DMS53 treated with DMSO at 0.1 percent for 48 hours (cell line): ENCODE measurements at regions not wholly inside any gene's neighbourhood (a gene's known extent, or its start where the extent isn't known, plus 50 kb on each side); places are given as distances from the start of the nearest gene placed in this dataset.

ENCODE experiments used
- DNase-seq: peaks from one replicate; lab custom pipeline; 2025; ENCODE audit not compliant: unreplicated experiment; lab: John Stamatoyannopoulos, UW

DNA sequence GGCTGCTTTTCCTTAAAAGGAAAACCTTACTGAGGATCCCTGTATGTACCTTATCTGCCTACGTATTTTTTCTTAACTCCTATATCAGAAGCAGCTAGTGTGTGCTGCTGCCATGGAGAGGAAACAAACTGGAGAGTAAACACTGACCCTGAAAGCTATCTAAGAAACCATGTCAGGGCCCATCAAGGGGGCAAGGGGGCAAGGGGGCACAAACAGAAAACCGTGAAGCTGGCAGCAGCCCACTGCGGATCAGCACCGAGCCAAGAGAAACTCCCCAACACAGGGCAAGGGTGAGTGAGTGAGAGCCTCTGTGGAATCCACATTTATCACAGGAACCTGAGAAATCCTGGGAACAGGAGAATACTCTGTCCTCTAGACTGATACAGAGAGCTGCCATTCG, 1204.2 kb downstream of the PCDH18 start:
- no peak for DNase-seq

DNA sequence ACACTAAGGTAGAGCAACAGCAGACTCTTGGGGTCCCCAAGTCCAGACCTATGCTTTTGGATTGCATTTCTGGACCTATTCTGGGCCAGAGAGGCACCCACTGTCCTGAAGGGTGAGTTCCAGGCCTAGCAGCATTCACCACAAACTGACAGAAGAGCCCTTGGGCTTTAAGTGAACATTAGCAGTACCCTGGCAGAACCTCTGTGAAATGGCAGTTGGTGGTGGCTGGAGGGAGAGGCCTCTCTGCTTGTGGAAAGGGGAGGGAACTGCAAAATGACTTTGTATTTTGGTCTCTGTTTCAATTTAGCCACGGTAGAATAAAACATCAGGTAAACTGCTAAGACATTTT, 1211.9 kb downstream of the PCDH18 start:
- DNase-seq, result no peak

- no peak for DNase-seq
These were observed 1212.4 kb downstream of the PCDH18 start for GRCh38 chr4:136319789-136320464.

GRCh38 chr4:136316961-136317360, 1215.3 kb downstream of the PCDH18 start:
- no peak for DNase-seq

DNA sequence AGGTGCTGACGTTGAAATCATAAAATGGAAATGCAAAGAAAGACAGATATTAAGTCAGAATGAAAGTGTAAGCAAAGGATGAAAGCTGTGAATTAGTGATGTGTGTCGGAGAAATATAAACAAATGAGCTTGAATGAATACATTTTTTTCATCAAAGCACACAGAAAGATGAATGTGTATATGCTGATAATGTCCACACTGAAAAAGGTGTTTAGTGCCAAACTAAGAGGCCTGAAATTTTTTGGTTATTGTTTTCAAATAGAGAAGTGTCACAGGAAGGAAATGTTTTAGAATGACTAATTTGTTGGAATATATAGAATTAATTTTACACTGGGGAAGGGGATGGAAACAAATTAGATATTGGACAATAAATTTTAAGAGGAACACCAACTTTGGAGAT, 1217.6 kb downstream of the PCDH18 start:
- no peak for DNase-seq

- DNase-seq, result no peak
These were observed 1220.5 kb downstream of the PCDH18 start for GRCh38 chr4:136311774-136312173.

DNA sequence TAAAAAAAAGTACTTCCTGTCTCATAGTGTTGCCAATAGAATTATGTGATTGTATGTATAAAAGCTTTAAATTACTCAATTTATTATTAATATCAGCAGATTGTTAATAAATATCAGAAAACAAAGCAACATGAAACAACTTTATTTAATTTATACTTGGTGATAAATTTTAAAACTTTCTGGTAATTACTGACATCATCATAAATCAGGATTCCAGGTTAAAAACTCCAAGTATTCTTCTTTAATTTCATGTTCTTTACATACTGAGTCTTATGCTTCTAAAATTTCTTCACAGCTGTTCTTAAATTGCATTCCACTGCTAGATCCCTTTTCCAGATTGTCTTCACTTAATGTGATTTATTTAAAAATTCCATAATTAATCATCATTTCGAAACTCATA, 1224.5 kb downstream of the PCDH18 start:
- DNase-seq, result no peak

DNA sequence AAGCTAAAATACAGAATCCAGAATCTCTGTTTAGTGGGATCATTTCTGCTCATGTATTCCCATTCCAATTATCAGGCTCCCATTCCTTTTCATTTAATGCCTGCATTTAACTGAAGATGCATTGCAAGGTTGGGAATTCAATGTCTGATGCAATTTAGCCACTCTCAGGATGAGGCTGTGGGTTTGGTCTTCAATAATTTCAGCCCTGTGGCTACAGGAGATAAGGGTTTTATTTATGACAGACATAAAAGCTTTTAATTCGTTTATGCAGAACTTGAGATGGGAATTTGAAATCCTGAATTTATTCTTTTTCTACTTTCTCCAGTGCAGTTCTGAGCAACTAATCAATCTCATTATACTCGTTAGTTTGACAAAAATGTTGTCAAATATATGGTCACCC, 1225.9 kb downstream of the PCDH18 start:
- DNase-seq, result no peak

DNA sequence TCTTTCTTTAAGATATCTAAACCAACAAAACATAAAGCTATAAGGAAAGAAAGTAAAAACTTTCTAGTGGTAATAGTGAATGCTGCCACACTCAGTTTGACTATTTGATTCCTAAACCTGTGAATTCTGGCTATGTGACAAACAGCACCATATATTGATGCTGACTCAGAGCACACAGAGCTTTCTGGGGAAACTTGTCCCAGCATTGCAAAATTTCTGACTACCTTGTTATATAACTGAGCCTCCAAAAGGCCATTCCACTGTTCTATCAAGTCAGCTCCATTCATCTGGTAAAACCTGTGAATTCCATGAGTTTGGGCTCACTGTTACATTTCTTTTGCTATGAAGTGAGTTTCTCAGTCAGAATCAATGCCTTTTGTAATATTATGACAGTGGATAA, 1229.7 kb downstream of the PCDH18 start:
- no peak for DNase-seq

DNA sequence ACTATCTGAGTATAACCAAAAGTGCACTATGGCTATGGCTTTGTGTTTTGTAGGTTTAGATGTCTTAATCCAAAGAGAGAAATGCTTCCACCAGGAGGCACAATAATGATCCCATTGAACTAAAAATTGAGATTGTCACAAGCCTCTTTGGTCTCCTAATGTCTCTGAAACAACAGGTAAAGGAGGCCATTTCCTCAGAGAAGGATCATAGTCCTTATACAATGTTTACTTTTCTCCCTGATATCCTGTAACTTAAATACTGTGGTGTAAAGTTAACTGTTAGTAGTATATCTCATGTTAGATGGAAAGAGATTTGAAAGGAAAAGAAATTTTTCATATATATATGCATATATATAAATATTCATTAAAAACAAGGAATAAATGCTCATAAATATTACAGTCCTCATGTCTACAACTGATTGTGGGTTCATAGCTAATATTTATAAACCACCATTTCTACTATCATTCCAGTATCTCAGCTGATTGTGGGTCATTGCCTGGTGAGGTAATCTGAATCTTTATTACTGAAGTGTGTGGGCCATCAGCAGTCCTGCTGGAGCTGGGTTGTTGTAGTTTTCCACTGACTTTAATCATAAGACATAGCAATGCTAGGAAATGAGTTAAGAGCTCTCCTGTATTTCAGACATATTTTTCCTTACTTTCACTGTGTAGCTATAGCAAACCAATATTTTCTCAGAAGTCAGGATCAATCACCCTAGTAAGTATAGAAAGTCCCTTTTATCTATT, 1230.4 kb downstream of the PCDH18 start:
- DNase-seq, result no peak

- DNase-seq, result no peak
These were observed 1248.3 kb downstream of the PCDH18 start for GRCh38 chr4:136283977-136284376.

- DNase-seq, result no peak
These were observed 1250.4 kb downstream of the PCDH18 start for GRCh38 chr4:136281889-136282288.

DNA sequence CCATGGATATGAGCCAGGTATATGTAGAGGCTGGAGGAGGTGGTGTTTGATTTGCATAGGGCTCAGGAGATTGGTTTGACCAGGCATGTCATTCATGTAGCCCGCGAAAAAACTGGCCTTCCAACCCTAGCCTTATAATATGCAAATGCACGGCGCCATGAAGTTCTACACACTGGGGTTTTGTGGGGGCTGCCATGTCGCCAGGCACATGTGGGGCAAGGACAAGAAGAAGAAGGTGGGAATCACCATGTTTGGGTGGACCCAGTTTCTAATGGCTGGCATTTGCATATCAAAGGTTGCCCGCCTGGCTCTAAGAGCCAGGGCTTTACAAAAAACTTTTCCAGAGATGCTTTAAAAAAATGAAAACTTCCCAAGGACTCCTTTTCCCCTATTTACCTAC, 1251.0 kb downstream of the PCDH18 start:
- no peak for DNase-seq

GRCh38 chr4:136277741-136278140, 1254.6 kb downstream of the PCDH18 start:
- DNase-seq, result no peak

GRCh38 chr4:136246876-136247275, 1285.4 kb downstream of the PCDH18 start:
- peak; percentile 72 for DNase-seq

DNA sequence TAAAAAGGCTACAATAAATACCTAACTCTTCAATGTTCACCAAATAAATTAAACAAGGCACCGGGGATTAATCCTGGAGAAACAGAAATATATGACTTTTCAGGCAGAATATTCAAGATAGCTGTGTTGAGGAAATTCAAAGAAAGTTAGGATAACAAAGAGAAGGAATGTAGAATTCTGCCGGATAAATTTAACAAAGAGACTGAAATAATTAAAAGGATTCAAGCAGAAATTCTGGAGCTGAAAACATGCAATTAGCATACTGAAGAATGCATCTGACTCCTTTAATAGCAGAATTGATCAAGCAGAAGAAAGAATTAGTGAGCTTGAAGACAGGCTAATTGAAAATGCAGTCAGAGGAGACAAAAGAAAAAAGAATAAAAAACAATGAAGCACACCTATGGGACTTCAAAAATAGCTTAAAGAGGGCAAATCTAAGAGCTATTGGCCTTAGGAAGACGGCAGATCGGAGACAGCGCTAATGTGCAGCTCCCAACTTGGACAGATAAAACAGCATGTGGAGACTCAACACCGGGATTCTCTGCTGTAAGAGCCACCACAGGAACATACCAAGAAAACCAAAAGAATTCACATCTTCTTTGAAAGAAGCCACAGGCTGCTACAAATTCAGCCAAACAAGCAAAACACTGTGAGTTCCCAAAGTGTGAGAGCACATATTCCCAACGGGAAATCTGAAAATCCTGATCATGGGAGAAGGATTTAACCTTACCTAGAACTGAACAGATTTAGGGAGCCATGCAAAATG, 1290.9 kb downstream of the PCDH18 start:
- no peak for DNase-seq

DNA sequence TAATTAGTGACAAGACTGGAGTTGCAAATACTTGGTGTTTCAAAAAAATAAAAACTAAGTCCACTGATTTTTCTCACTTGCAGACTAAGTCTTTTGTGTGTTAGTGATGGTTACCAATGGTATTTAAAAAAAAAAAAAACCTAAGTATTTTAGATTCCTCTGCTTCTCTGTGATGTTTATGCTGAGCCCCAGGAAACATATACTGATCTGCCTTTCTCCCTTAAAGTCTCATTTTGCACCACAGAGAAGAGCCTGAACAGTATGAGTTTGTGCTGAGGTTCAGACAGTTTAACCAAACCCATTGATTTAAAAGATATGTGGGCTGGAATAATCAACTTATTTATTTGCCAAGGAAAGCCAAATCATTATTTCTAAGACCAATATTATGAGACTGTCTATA, 1305.0 kb downstream of the PCDH18 start:
- DNase-seq, result no peak

DNA sequence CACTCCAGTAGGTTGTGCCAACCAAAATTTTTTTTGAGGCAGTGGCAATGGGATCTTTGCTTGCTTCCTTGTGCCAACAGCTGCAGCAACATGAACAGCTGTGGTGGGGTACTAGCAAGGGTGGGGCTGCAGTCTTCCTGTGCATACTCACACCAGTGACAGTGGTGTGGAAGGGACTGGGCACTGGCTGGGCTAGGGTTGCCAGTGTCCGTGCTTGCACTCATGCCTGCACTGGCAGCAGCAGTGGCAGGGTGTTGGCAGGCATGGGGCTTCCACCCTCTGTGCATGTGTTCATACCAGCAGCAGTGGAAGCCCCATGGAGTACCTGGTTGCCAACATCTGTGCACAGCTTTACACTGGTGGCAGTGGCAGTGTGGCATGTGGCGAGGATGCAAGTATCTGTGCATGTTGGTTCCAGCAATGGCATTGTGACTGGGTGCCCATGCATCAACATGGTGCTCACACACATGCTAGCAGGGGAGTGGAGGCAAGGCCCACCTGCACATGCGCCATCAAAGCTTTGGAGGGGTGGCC, 1312.6 kb downstream of the PCDH18 start:
- DNase-seq, result no peak

DNA sequence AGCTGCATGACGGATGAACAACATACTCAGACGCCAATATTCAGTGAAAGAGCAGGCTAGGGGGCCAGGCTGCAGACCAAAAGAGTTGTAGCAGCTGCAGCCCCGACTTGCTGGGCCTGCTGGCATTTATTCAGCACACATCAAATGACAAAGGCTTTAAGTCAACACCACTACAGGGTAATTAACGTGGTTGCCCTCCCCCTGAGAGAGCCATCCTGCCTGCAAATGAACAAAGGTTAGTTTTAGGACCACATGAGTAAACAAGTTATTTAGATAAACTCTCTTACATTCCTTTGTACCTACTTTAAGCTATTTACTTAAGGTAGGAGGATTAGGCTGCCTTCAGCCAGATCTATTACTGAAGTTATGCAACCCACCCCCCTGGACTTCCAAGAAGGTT, 1329.1 kb downstream of the PCDH18 start:
- no peak for DNase-seq

GRCh38 chr4:136198358-136198757, 1333.9 kb downstream of the PCDH18 start:
- no peak for DNase-seq

- no peak for DNase-seq
These were observed 1337.3 kb downstream of the PCDH18 start for GRCh38 chr4:136194962-136195361.

- DNase-seq, result no peak
These were observed 1345.6 kb downstream of the PCDH18 start for GRCh38 chr4:136186650-136187049.
